ENCODE measurements at regions not wholly inside any gene's neighbourhood (a gene's known extent, or its start where the extent isn't known, plus 50 kb on each side); places are given as distances from the start of the nearest gene placed in this dataset.

DNA sequence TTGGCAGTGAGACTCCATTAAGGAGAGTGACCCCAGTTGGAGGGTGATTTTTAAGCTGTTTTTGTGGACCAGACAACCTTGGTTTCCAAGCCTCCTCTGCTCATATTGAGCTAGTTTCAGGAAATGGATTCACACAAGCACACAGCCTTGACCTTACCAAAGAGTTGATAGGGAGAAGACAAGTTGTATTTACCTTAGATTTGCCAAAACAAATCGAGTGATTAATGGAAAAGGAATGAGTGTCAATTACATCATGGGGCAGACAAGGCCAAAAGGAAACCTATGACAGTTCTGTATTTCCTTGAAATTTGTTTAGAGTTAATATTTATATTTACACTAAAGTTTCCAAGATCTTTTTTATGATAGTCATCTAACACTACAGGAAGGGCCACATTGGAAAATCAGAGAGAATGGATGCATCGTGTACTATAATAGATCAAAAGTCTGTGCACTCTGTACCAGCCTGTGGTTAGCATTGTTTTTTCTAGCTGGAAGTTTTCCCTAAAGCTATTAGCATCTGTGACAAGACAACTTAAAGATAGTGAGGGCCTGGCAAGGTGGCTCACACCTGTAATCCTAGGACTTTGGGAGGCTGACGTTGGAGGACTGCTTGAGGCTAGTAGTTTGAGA lies 86.0 kb upstream of the FER start:
- DNase-seq (ENCODE audit: low read depth in 2 of 2), result peak; percentile 36 to 44
- no peaks in the 10 kb centered on the region for H3K36me3 ChIP-seq (ENCODE audit: control insufficient read depth, insufficient read depth, low read length)
- no peaks in the 10 kb centered on the region for H3K4me1 ChIP-seq (ENCODE audit: control insufficient read depth, extremely low read depth, insufficient read depth, low read length)
- no peak overlapping the region for H2AFZ ChIP-seq (ENCODE audit: low read length)
- H3K79me2 ChIP-seq (ENCODE audit: control insufficient read depth, insufficient read depth, low read length), result no peaks in the 10 kb centered on the region
- no peak overlapping the region for H3K27ac ChIP-seq (ENCODE audit: insufficient read depth, low read length)
- no peaks in the 10 kb centered on the region for H4K20me1 ChIP-seq (ENCODE audit: control insufficient read depth, extremely low read depth, insufficient read depth, low read length)
- TF ChIP-seq, protein P1, sequence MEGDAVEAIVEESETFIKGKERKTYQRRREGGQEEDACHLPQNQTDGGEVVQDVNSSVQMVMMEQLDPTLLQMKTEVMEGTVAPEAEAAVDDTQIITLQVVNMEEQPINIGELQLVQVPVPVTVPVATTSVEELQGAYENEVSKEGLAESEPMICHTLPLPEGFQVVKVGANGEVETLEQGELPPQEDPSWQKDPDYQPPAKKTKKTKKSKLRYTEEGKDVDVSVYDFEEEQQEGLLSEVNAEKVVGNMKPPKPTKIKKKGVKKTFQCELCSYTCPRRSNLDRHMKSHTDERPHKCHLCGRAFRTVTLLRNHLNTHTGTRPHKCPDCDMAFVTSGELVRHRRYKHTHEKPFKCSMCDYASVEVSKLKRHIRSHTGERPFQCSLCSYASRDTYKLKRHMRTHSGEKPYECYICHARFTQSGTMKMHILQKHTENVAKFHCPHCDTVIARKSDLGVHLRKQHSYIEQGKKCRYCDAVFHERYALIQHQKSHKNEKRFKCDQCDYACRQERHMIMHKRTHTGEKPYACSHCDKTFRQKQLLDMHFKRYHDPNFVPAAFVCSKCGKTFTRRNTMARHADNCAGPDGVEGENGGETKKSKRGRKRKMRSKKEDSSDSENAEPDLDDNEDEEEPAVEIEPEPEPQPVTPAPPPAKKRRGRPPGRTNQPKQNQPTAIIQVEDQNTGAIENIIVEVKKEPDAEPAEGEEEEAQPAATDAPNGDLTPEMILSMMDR (conservative IDR thresholded peaks at IDR 0.05 in 1 of 2, IDR thresholded peaks at IDR 0.05 in 1 of 2; ENCODE audit: low read depth in 1 of 2, low read length in 2 of 2), result no peak
- no peak for TF ChIP-seq EZH2 (IDR thresholded peaks at IDR 0.05; ENCODE audit: low read length, missing control alignments)
- H3K27me3 ChIP-seq (ENCODE audit: control insufficient read depth, insufficient read depth, low read length), result no peaks in the 10 kb centered on the region
- no peak overlapping the region for H3K9ac ChIP-seq (ENCODE audit: insufficient read depth, low read length)
- H3K9me3 ChIP-seq (ENCODE audit: control insufficient read depth, insufficient read depth, low read depth, low read length), result no peaks in the 10 kb centered on the region
- H3K4me2 ChIP-seq (ENCODE audit: extremely low read depth, insufficient read depth, low read length), result peak overlapping the region; percentile 7
- H3K4me3 ChIP-seq (replicated peaks in 1 of 4; ENCODE audit: control extremely low read depth in 1 of 4, insufficient read depth in 1 of 4, low read depth in 3 of 4, low read length in 4 of 4), result no peak overlapping the region

DNA sequence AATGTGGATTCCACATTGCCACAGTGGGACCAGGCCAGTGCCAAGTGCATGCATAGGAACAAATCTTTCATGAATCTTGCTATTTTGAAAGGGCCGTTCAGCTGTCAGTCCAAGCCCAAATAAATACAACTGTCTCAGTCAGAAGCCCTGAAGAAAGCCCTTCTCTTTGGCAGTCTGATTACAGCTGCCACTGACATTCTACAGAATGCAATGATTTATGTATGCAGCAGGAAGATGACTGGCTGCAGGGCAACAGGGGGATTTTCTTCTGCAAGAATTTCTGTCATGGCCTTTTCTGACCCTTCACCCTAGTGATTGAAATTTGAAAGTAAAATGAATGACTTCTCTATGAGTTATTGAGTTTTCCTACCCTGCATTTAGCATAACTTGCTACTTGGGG lies 86.7 kb upstream of the FER start:
- Histone ChIP-seq H3K9ac (ENCODE audit: insufficient read depth, low read length) (no peak overlapping the region), H3K4me2 (ENCODE audit: extremely low read depth, insufficient read depth, low read length) (peak overlapping the region; percentile 7), H3K4me1 (ENCODE audit: control insufficient read depth, extremely low read depth, insufficient read depth, low read length) (peaks cover 2% of the 10 kb centered on the region), H3K27ac (ENCODE audit: insufficient read depth, low read length) (no peak overlapping the region), H3K9me3 (ENCODE audit: control insufficient read depth, insufficient read depth, low read depth, low read length) (no peaks in the 10 kb centered on the region), H4K20me1 (ENCODE audit: control insufficient read depth, extremely low read depth, insufficient read depth, low read length) (no peaks in the 10 kb centered on the region), H3K36me3 (ENCODE audit: control insufficient read depth, insufficient read depth, low read length) (no peaks in the 10 kb centered on the region), H2AFZ (ENCODE audit: low read length) (no peak overlapping the region), H3K4me3 (replicated peaks in 1 of 4; ENCODE audit: control extremely low read depth in 1 of 4, insufficient read depth in 1 of 4, low read depth in 3 of 4, low read length in 4 of 4) (no peak overlapping the region), H3K27me3 (ENCODE audit: control insufficient read depth, insufficient read depth, low read length) (no peaks in the 10 kb centered on the region), H3K79me2 (ENCODE audit: control insufficient read depth, insufficient read depth, low read length) (no peaks in the 10 kb centered on the region)
- no peak for TF ChIP-seq EZH2 (IDR thresholded peaks at IDR 0.05; ENCODE audit: low read length, missing control alignments)
- TF ChIP-seq, protein P1 (conservative IDR thresholded peaks at IDR 0.05 in 1 of 2, IDR thresholded peaks at IDR 0.05 in 1 of 2; ENCODE audit: low read depth in 1 of 2, low read length in 2 of 2), result no peak
- DNase-seq (ENCODE audit: low read depth in 2 of 2), result no peak

DNA sequence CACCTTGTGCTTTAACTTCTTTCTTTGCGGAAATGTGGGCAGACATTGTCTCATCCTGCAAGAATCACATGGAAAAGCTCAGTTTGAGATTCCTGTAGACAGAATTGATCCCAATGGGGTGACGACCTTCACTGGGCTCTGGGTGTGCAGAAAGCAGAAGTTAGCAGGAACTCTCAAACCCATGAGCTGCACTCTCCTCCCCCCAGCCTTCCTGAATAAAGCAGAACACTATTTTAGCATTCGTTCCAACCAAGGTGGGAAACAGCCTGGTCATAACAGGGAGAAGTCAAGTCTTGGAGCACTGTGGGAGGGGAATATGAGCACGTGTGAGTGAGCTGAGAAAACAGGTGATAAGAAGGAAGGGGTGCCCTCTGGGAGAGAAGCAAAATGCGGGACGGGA lies 87.4 kb upstream of the FER start:
- Histone ChIP-seq H2AFZ (ENCODE audit: low read length) (no peak overlapping the region), H3K36me3 (ENCODE audit: control insufficient read depth, insufficient read depth, low read length) (no peaks in the 10 kb centered on the region), H3K27ac (ENCODE audit: insufficient read depth, low read length) (no peak overlapping the region), H3K4me1 (ENCODE audit: control insufficient read depth, extremely low read depth, insufficient read depth, low read length) (peaks cover 6% of the 10 kb centered on the region), H3K79me2 (ENCODE audit: control insufficient read depth, insufficient read depth, low read length) (no peaks in the 10 kb centered on the region), H3K27me3 (ENCODE audit: control insufficient read depth, insufficient read depth, low read length) (no peaks in the 10 kb centered on the region), H4K20me1 (ENCODE audit: control insufficient read depth, extremely low read depth, insufficient read depth, low read length) (no peaks in the 10 kb centered on the region), H3K4me2 (ENCODE audit: extremely low read depth, insufficient read depth, low read length) (no peak overlapping the region), H3K9ac (ENCODE audit: insufficient read depth, low read length) (no peak overlapping the region), H3K4me3 (replicated peaks in 1 of 4; ENCODE audit: control extremely low read depth in 1 of 4, insufficient read depth in 1 of 4, low read depth in 3 of 4, low read length in 4 of 4) (no peak overlapping the region), H3K9me3 (ENCODE audit: control insufficient read depth, insufficient read depth, low read depth, low read length) (no peaks in the 10 kb centered on the region)
- TF ChIP-seq, protein P1 (conservative IDR thresholded peaks at IDR 0.05 in 1 of 2, IDR thresholded peaks at IDR 0.05 in 1 of 2; ENCODE audit: low read depth in 1 of 2, low read length in 2 of 2), result no peak
- no peak for TF ChIP-seq EZH2 (IDR thresholded peaks at IDR 0.05; ENCODE audit: low read length, missing control alignments)
- no peak for DNase-seq (ENCODE audit: low read depth in 2 of 2)

All from fibroblast of lung (primary cell).